ENCODE measurements at regions not wholly inside any gene's neighbourhood (a gene's known extent, or its start where the extent isn't known, plus 50 kb on each side); places are given as distances from the start of the nearest gene placed in this dataset.

- TF ChIP-seq CTCF (IDR thresholded peaks at IDR 0.05; ENCODE audit: poor library complexity) (no peak), EZH2 (IDR thresholded peaks at IDR 0.05; ENCODE audit: borderline replicate concordance) (no peak), EZH2phosphoT487 (IDR thresholded peaks at IDR 0.05; ENCODE audit: low read depth, severe bottlenecking, unreplicated experiment) (no peak)
Observed at GRCh38 chr16:14015948-14016347, 55.2 kb upstream of the MRTFB start.

Data from hepatocyte (in vitro differentiated cells).